IMR-90 (cell line): ENCODE measurements at regions not wholly inside any gene's neighbourhood (a gene's known extent, or its start where the extent isn't known, plus 50 kb on each side); places are given as distances from the start of the nearest gene placed in this dataset.

Experiments used
- ATAC-seq: fragments of 200-7000 bp; cut with Tn5 transposase; 2 replicates; pipeline ENCODE4 v1.9.1; 2020; ENCODE audit warnings: low read depth, mild to moderate bottlenecking, moderate library complexity
- BruUV-seq: library from RNA; stranded (reverse); fragments of 400-500 nt; replicated peaks from 2 replicates; lab custom pipeline; 2021; lab: Mats Ljungman, UMichigan
- CTCF ChIA-PET: fragments of 300-600 bp; formaldehyde crosslinking; extraction: SDS; loops from one replicate; lab custom pipeline; 2021; ENCODE audit warnings: antibody characterized with exemption; lab: Yijun Ruan, JAX
- POLR2A ChIA-PET: fragments of 300-600 bp; sonication (Branson Sonifier 250); formaldehyde crosslinking; loops from one replicate; lab custom pipeline; 2022; ENCODE audit warnings: antibody characterized with exemption; ENCODE audit not compliant: unreplicated experiment; lab: Charles Lee
- DNase-seq: peaks from one replicate; pipeline ENCODE4 v3.0.0; 2013
- H2AFZ ChIP-seq: replicated peaks from 2 replicates; pipeline ENCODE3; 2013; ENCODE audit warnings: low read length, mild to moderate bottlenecking; ENCODE audit not compliant: poor library complexity
- H2AK5ac ChIP-seq: 2 replicates; pipeline ENCODE4 v1.6.1; 2013; ENCODE audit warnings: low read depth, low read length, inconsistent platforms
- H2AK9ac ChIP-seq: replicated peaks from 2 replicates; pipeline ENCODE3; 2013; ENCODE audit warnings: mild to moderate bottlenecking, low read depth, low read length, moderate library complexity; ENCODE audit not compliant: poor library complexity
- H2BK120ac ChIP-seq: 2 replicates; pipeline ENCODE4 v1.6.1; 2013; ENCODE audit warnings: low read depth, low read length, inconsistent platforms
- H2BK15ac ChIP-seq: 3 replicates; pipeline ENCODE4 v1.6.1; 2013; ENCODE audit warnings: low read depth, low read length, inconsistent platforms
- H2BK20ac ChIP-seq: 2 replicates; pipeline ENCODE4 v1.6.1; 2013; ENCODE audit warnings: low read depth, mild to moderate bottlenecking, inconsistent platforms, low read length, moderate library complexity
- H2BK5ac ChIP-seq: 2 replicates; pipeline ENCODE4 v1.6.1; 2013; ENCODE audit warnings: mild to moderate bottlenecking, low read depth, low read length, inconsistent platforms; ENCODE audit not compliant: poor library complexity, severe bottlenecking
- H3K14ac ChIP-seq: replicated peaks from 2 replicates; pipeline ENCODE4 v1.6.1; 2013; ENCODE audit warnings: low read depth, low read length, inconsistent platforms
- H3K18ac ChIP-seq: 2 replicates; pipeline ENCODE4 v1.6.1; 2013; ENCODE audit warnings: low read depth, low read length, control low read depth
- H3K23ac ChIP-seq: 2 replicates; pipeline ENCODE4 v1.6.1; 2013; ENCODE audit warnings: low read depth, low read length, inconsistent platforms
- H3K27ac ChIP-seq: 2 replicates; pipeline ENCODE4 v1.5.1; 2013; ENCODE audit warnings: mild to moderate bottlenecking, control low read depth, low read length; ENCODE audit not compliant: insufficient read depth
- H3K27me3 ChIP-seq: 2 replicates; pipeline ENCODE4 v1.6.1; 2013; ENCODE audit warnings: low read length; ENCODE audit not compliant: control insufficient read depth, insufficient read depth
- H3K36me3 ChIP-seq: 2 replicates; pipeline ENCODE4 v1.6.1; 2013; ENCODE audit warnings: low read length, mixed read lengths; ENCODE audit not compliant: control insufficient read depth, insufficient read depth
- H3K4ac ChIP-seq: 2 replicates; pipeline ENCODE4 v1.6.1; 2013; ENCODE audit warnings: low read depth, low read length, inconsistent platforms
- H3K4me1 ChIP-seq: 2 replicates; pipeline ENCODE4 v1.6.1; 2013; ENCODE audit warnings: low read length, mixed read lengths; ENCODE audit not compliant: control insufficient read depth, insufficient read depth
- H3K4me2 ChIP-seq: 2 replicates; pipeline ENCODE4 v1.6.1; 2013; ENCODE audit warnings: low read depth, mild to moderate bottlenecking, control low read depth, low read length, moderate library complexity
- H3K4me3 ChIP-seq: 2 replicates; pipeline ENCODE4 v1.5.1; 2013; ENCODE audit warnings: low read depth, mild to moderate bottlenecking, control low read depth, low read length, moderate library complexity; ENCODE audit not compliant: insufficient read depth
- H3K56ac ChIP-seq: 2 replicates; pipeline ENCODE4 v1.6.1; 2013; ENCODE audit warnings: low read length, inconsistent platforms; ENCODE audit not compliant: insufficient read depth; ENCODE audit errors: extremely low read depth
- H3K79me1 ChIP-seq, 2 experiments: 2 replicates each; pipeline ENCODE4 v1.6.1; 2013; ENCODE audit warnings: low read length in 2 of 2, inconsistent platforms in 1 of 2, low read depth in 1 of 2
- H3K9ac ChIP-seq: 2 replicates; pipeline ENCODE4 v1.6.1; 2013; ENCODE audit warnings: low read depth, low read length, control low read depth
- H3K9me1 ChIP-seq: 2 replicates; pipeline ENCODE4 v1.6.1; 2013; ENCODE audit warnings: low read length, inconsistent platforms; ENCODE audit not compliant: insufficient read depth
- H3K9me3 ChIP-seq: 2 replicates; pipeline ENCODE4 v1.6.1; 2013; ENCODE audit warnings: low read length; ENCODE audit not compliant: control insufficient read depth, insufficient read depth
- H4K20me1 ChIP-seq: 2 replicates; pipeline ENCODE4 v1.6.1; 2013; ENCODE audit warnings: low read length, inconsistent platforms; ENCODE audit not compliant: insufficient read depth
- H4K5ac ChIP-seq: 2 replicates; pipeline ENCODE4 v1.6.1; 2013; ENCODE audit warnings: mild to moderate bottlenecking, low read depth, low read length, control low read depth
- H4K8ac ChIP-seq, 2 experiments: 2 replicates each; pipeline ENCODE4 v1.6.1; 2013; ENCODE audit warnings: low read depth in 2 of 2, low read length in 2 of 2, control low read depth in 1 of 2, inconsistent platforms in 1 of 2
- H4K91ac ChIP-seq: 2 replicates; pipeline ENCODE4 v1.6.1; 2013; ENCODE audit warnings: low read depth, low read length, inconsistent platforms; ENCODE audit not compliant: insufficient read depth
- BHLHE40 ChIP-seq: fragments of 150-350 bp; IDR thresholded peaks from 2 replicates; pipeline ENCODE4 v1.6.1; 2016; ENCODE audit warnings: mild to moderate bottlenecking, low read depth, low read length
- CEBPB ChIP-seq: IDR thresholded peaks from 2 replicates; pipeline ENCODE4 v1.6.1; 2012; ENCODE audit warnings: low read depth, low read length, improper control_type of control experiment
- CHD1 ChIP-seq: IDR thresholded peaks from 2 replicates; pipeline ENCODE4 v1.6.1; 2012; ENCODE audit warnings: low read depth, low read length, improper control_type of control experiment
- FOS ChIP-seq: fragments of 150-350 bp; IDR thresholded peaks from 2 replicates; pipeline ENCODE4 v1.6.1; 2016; ENCODE audit warnings: low read depth, low read length
- MAFK ChIP-seq: IDR thresholded peaks from 2 replicates; pipeline ENCODE4 v1.6.1; 2012; ENCODE audit warnings: low read depth, low read length, improper control_type of control experiment
- MAZ ChIP-seq: IDR thresholded peaks from 2 replicates; pipeline ENCODE4 v1.6.1; 2012; ENCODE audit warnings: low read depth, mild to moderate bottlenecking, low read length, improper control_type of control experiment, moderate library complexity, borderline replicate concordance
- MXI1 ChIP-seq: IDR thresholded peaks from 2 replicates; pipeline ENCODE4 v1.6.1; 2012; ENCODE audit warnings: low read depth, mild to moderate bottlenecking, low read length, moderate library complexity, borderline replicate concordance
- NFE2L2 ChIP-seq: fragments of 150-350 bp; IDR thresholded peaks from 2 replicates; pipeline ENCODE4 v1.6.1; 2016; ENCODE audit warnings: low read depth, mild to moderate bottlenecking, low read length
- POLR2A ChIP-seq: IDR thresholded peaks from 2 replicates; pipeline ENCODE4 v1.6.1; 2012; ENCODE audit warnings: mild to moderate bottlenecking, low read depth, low read length
- RAD21 ChIP-seq: IDR thresholded peaks from 2 replicates; pipeline ENCODE4 v1.6.1; 2012; ENCODE audit warnings: low read length, improper control_type of control experiment
- RFX5 ChIP-seq: IDR thresholded peaks from 2 replicates; pipeline ENCODE4 v1.8.0; 2012; ENCODE audit warnings: low read depth, mild to moderate bottlenecking, low read length, moderate library complexity
- SMC3 ChIP-seq: fragments of 150-350 bp; IDR thresholded peaks from 2 replicates; pipeline ENCODE4 v1.6.1; 2016; ENCODE audit warnings: low read depth, mild to moderate bottlenecking, antibody characterized with exemption, low read length, moderate library complexity
- WGBS, 2 experiments: methylation state at CpG; one replicate each; pipeline versions ENCODE4 v1.1.5 to v1.1.7; 2013; ENCODE audit warnings: missing lambda C conversion rate in 2 of 2; ENCODE audit not compliant: insufficient read length in 1 of 2; ENCODE audit errors: extremely low coverage in 2 of 2; 5-methylcytosine and 5-hydroxymethylcytosine counted together
- dilution Hi-C: fragments of 300-500 bp; cut with HindIII; formaldehyde crosslinking; loops from one replicate; pipeline ENCODE4 v1.14.3; 2018; ENCODE audit warnings: low sequenced_read_pairs; ENCODE audit not compliant: unreplicated experiment
- in situ Hi-C: fragments of 300-500 bp; cut with MboI; formaldehyde crosslinking; loops from 3 replicates; pipeline ENCODE4 v1.14.3; 2019; ENCODE audit warnings: low sequenced_read_pairs, inconsistent platforms, mixed read lengths
- intact Hi-C: fragments of 100-400 bp; cut with micrococcal nuclease; formaldehyde crosslinking; loops from 2 replicates; pipeline ENCODE4 v1.10.0; 2022
- TF ChIP-seq, protein P1 (sequence below): fragments of 150-350 bp; IDR thresholded peaks from 2 replicates; pipeline ENCODE4 v1.6.1; 2016; ENCODE audit warnings: low read depth, mild to moderate bottlenecking, low read length, moderate library complexity, borderline replicate concordance
- TF ChIP-seq, protein P2 (sequence below): fragments of 150-350 bp; IDR thresholded peaks from 2 replicates; pipeline ENCODE4 v1.6.1; 2017; ENCODE audit warnings: mild to moderate bottlenecking, antibody characterized with exemption, low read length, low read depth
- TF ChIP-seq, protein P3 (sequence below): conservative IDR thresholded peaks from 2 replicates; pipeline ENCODE4 v1.5.1; 2012; ENCODE audit warnings: mild to moderate bottlenecking, low read depth, low read length, improper control_type of control experiment

DNA sequence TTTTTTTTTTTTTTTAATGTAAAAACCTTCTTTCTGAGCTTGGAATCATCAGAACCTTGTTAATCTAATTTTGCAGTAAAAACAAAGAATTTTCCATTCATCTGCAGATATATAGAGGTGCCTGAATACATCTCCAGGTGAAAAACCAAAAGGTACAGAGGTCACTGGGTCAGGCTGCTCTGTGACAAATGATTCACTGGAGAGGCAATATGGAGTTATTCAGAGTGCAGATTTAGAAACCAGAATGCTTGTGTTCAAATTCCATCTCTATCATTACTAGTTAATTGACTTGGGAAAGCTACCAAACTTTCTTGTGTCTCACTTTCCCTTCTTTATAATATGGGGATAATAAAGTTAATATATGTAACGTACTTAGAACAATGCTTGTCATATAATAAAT is 51.5 kb upstream of the C1orf53 start:
- CTCF ChIA-PET: interaction anchor here (0.6 kb wide), 1 partner anchor 11 kb away, joined by 4 read pairs; no protein-coding TSS in a partner anchor
- Histone ChIP-seq H3K4me1 (no peaks in the 10 kb centered on the region), H3K9me1 (no peaks in the 10 kb centered on the region), H4K20me1 (no peaks in the 10 kb centered on the region), H2BK5ac (no peak overlapping the region), H3K9me3 (no peaks in the 10 kb centered on the region), H3K23ac (no peak overlapping the region), H4K5ac (no peak overlapping the region), H2AFZ (no peak overlapping the region), H3K4me2 (no peak overlapping the region), H2BK120ac (no peak overlapping the region), H3K4me3 (no peak overlapping the region), H3K56ac (no peak overlapping the region), H4K8ac (no peak overlapping the region), H2BK20ac (no peak overlapping the region), H3K18ac (no peak overlapping the region), H3K14ac (no peak overlapping the region), H2AK9ac (no peak overlapping the region), H3K27me3 (no peaks in the 10 kb centered on the region), H2AK5ac (no peak overlapping the region), H3K36me3 (no peaks in the 10 kb centered on the region), H3K27ac (no peak overlapping the region), H3K9ac (no peak overlapping the region), H3K4ac (no peak overlapping the region), H4K91ac (no peak overlapping the region), H3K79me1 (no peaks in the 10 kb centered on the region), H2BK15ac (no peak overlapping the region)
- dilution Hi-C loops: no loop called here
- intact Hi-C loops: no loop called here
- no peak for TF ChIP-seq MXI1
- TF ChIP-seq FOS: no peak
- no peak for TF ChIP-seq MAZ
- no peak for TF ChIP-seq SMC3
- TF ChIP-seq RAD21: no peak
- no peak for TF ChIP-seq MAFK
- TF ChIP-seq BHLHE40: no peak
- TF ChIP-seq CEBPB: no peak
- TF ChIP-seq, protein P1, sequence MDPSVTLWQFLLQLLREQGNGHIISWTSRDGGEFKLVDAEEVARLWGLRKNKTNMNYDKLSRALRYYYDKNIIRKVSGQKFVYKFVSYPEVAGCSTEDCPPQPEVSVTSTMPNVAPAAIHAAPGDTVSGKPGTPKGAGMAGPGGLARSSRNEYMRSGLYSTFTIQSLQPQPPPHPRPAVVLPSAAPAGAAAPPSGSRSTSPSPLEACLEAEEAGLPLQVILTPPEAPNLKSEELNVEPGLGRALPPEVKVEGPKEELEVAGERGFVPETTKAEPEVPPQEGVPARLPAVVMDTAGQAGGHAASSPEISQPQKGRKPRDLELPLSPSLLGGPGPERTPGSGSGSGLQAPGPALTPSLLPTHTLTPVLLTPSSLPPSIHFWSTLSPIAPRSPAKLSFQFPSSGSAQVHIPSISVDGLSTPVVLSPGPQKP: no peak
- TF ChIP-seq, protein P2, sequence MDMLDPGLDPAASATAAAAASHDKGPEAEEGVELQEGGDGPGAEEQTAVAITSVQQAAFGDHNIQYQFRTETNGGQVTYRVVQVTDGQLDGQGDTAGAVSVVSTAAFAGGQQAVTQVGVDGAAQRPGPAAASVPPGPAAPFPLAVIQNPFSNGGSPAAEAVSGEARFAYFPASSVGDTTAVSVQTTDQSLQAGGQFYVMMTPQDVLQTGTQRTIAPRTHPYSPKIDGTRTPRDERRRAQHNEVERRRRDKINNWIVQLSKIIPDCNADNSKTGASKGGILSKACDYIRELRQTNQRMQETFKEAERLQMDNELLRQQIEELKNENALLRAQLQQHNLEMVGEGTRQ: no peak
- TF ChIP-seq, protein P3, sequence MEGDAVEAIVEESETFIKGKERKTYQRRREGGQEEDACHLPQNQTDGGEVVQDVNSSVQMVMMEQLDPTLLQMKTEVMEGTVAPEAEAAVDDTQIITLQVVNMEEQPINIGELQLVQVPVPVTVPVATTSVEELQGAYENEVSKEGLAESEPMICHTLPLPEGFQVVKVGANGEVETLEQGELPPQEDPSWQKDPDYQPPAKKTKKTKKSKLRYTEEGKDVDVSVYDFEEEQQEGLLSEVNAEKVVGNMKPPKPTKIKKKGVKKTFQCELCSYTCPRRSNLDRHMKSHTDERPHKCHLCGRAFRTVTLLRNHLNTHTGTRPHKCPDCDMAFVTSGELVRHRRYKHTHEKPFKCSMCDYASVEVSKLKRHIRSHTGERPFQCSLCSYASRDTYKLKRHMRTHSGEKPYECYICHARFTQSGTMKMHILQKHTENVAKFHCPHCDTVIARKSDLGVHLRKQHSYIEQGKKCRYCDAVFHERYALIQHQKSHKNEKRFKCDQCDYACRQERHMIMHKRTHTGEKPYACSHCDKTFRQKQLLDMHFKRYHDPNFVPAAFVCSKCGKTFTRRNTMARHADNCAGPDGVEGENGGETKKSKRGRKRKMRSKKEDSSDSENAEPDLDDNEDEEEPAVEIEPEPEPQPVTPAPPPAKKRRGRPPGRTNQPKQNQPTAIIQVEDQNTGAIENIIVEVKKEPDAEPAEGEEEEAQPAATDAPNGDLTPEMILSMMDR: no peak
- no peak for TF ChIP-seq POLR2A
- TF ChIP-seq CHD1: no peak
- no peak for TF ChIP-seq NFE2L2
- TF ChIP-seq RFX5: no peak
- no CpG with 5 or more reads among the region's 1 CpG for whole genome bisulfite sequencing, 2 experiments
- in situ Hi-C loops: no loop called here
- POLR2A ChIA-PET: interaction anchor here (0.6 kb wide), 1 partner anchor 13 kb away, joined by 5 read pairs; no protein-coding TSS in a partner anchor
- ATAC-seq (no peak), DNase-seq (no peak)
- BruUV-seq: no TSS peak
